Left lung (tissue), 4 donors: ENCODE measurements at regions not wholly inside any gene's neighbourhood (a gene's known extent, or its start where the extent isn't known, plus 50 kb on each side); places are given as distances from the start of the nearest gene placed in this dataset.

Source experiments
- ATAC-seq: fragments of 200-7000 bp; cut with Tn5 transposase; one replicate; pipeline ENCODE4 v1.9.1; 2020; ENCODE audit warnings: moderate library complexity
- DNase-seq, 4 donors: peaks; one replicate each; pipeline ENCODE4 v3.0.0-alpha.2; 2013 to 2020
- H3K27ac ChIP-seq, 2 donors: fragments of 200-600 bp; sonication (generic) in 1 of 2; one replicate each; pipeline versions ENCODE4 v1.5.0 to v1.8.0; 2020 to 2021
- H3K27me3 ChIP-seq, 2 donors: fragments of 200-600 bp; sonication (generic) in 1 of 2; one replicate each; pipeline versions ENCODE4 v1.5.0 to v1.8.0; 2020 to 2021
- H3K36me3 ChIP-seq, 2 donors: fragments of 200-600 bp; sonication (generic) in 1 of 2; one replicate each; pipeline versions ENCODE4 v1.5.0 to v1.8.0; 2020 to 2021
- H3K4me1 ChIP-seq, 2 donors: fragments of 200-600 bp; one replicate each; pipeline ENCODE4 v1.8.0; 2021
- H3K4me3 ChIP-seq, 2 donors: fragments of 200-600 bp; sonication (generic) in 1 of 2; one replicate each; pipeline versions ENCODE4 v1.5.0 to v1.8.0; 2020 to 2021; ENCODE audit warnings: mild to moderate bottlenecking in 1 of 2
- H3K9me3 ChIP-seq, 2 donors: fragments of 200-600 bp; sonication (generic) in 1 of 2; one replicate each; pipeline versions ENCODE4 v1.5.0 to v1.8.0; 2020 to 2021
- intact Hi-C, 2 donors: fragments of 100-400 bp; cut with DNase I; formaldehyde crosslinking; loops; one replicate each; pipeline versions ENCODE4 v1.11.2 to v1.14.2; 2022
- TF ChIP-seq, protein P1 (sequence below), 2 donors: fragments of 200-600 bp; sonication (generic) in 1 of 2; IDR thresholded peaks; one replicate each; pipeline versions ENCODE4 v1.5.0 to v1.8.0; 2021; ENCODE audit warnings: antibody characterized with exemption in 2 of 2
- donor health status: DM: no; HTN: yes; CAD: no.
- donor health status: DM: no; HTN: no; CAD: no.

DNA sequence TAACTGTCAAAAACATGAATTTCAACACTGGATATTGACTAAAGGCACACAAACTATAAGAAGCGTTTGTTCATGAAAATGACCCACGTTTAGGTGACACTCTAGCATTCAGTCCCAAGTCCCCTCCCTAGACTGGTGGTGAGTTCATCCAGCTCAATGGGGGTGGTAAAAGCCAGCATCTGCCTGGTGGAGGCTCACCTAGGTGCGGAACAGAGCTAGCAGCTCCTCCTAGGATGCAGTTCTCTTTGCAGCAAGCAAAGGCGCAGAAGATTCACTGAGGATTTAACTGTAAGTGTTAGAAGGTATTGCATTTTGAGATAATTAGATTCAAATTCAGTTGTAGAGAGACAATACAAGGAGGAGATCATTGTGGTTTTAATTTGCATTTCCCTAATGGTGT lies 87.6 kb downstream of the VSTM2A start:
- Histone ChIP-seq H3K9me3 (peaks cover 0 to 2% of the 10 kb centered on the region in 2 donors), H3K36me3 (no peaks in the 10 kb centered on the region), H3K4me1 (no peaks in the 10 kb centered on the region), H3K4me3 (no peak overlapping the region), H3K27ac (no peak overlapping the region), H3K27me3 (no peaks in the 10 kb centered on the region)
- no peak for ATAC-seq
- TF ChIP-seq, protein P1, sequence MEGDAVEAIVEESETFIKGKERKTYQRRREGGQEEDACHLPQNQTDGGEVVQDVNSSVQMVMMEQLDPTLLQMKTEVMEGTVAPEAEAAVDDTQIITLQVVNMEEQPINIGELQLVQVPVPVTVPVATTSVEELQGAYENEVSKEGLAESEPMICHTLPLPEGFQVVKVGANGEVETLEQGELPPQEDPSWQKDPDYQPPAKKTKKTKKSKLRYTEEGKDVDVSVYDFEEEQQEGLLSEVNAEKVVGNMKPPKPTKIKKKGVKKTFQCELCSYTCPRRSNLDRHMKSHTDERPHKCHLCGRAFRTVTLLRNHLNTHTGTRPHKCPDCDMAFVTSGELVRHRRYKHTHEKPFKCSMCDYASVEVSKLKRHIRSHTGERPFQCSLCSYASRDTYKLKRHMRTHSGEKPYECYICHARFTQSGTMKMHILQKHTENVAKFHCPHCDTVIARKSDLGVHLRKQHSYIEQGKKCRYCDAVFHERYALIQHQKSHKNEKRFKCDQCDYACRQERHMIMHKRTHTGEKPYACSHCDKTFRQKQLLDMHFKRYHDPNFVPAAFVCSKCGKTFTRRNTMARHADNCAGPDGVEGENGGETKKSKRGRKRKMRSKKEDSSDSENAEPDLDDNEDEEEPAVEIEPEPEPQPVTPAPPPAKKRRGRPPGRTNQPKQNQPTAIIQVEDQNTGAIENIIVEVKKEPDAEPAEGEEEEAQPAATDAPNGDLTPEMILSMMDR (IDR thresholded peaks at IDR 0.05) = no peak
- intact Hi-C loops = no loop called here
- no peak for DNase-seq

DNA sequence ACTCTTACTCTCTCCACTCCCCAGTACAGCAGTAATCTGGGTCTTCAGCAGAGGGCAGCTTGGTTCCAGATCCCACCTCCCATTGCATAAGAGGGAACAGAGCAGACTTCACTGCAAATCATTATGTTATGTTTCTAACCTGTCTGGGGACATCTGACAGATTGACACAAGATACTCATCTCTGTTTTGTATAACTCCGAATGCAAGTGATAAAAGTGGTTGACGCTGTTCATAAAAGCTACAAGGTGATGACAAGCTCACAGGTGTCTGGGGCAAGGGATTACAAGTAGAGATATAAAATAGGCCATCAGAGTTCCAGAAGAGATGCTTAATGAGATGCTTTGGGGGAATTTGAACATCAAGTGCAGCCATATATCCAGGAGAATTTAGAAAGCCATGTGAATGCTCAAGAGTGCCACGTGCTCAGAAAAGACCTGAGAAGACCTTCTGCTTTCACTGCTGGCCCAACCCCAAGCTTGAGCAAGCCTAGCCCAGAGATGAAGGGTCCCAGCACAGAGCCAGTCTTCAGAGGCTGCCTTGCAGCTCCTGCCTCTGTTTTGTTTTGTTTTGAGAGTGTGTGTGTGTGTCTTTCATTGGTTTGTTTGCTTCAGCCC lies 80.6 kb downstream of the VSTM2A start:
- no peaks in the 10 kb centered on the region for H3K36me3 ChIP-seq
- peaks cover 0 to 2% of the 10 kb centered on the region in 2 donors for H3K9me3 ChIP-seq
- H3K27me3 ChIP-seq = no peaks in the 10 kb centered on the region
- ATAC-seq = no peak
- H3K4me3 ChIP-seq = no peak overlapping the region
- DNase-seq = no peak
- H3K27ac ChIP-seq = no peak overlapping the region
- intact Hi-C loops = no loop called here
- H3K4me1 ChIP-seq = no peaks in the 10 kb centered on the region
- TF ChIP-seq, protein P1 (IDR thresholded peaks at IDR 0.05) = no peak
